ENCODE measurements at regions not wholly inside any gene's neighbourhood (a gene's known extent, or its start where the extent isn't known, plus 50 kb on each side); places are given as distances from the start of the nearest gene placed in this dataset.
"Not testable (repeated sequence)": the region's sequence is repeated elsewhere in the genome, so short reads cannot be mapped to it uniquely, and the experiment has no call there.

DNA sequence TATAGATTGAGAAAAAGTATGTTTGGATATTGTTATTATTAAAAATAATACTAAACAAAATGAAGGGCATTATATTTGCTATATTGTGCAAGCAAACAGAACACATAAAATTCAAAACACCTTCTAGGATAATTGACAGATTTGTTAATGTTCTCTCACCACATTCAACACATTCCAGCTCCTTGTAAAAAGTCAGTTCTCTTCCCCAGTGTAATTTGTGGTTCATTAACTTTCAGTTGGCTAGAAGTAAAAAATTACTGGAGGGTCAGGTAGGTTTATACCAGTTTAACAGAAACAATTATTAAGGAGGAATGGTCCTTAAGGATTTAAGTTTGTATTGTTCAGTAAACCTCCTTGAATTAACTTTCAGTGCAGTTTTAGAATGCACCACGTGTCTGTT, 1235.3 kb upstream of the ADGRL2 start:
- intact Hi-C loops (cut with DNase I) = no loop called here
- Histone ChIP-seq H3K4me1 (ENCODE audit: control insufficient read depth in 2 of 3, insufficient read depth in 2 of 3, low read depth in 1 of 3, low read length in 3 of 3) (peaks cover 0 to 4% (median 0%) of the 10 kb centered on the region in 3 donors), H3K36me3 (ENCODE audit: control insufficient read depth in 2 of 3, insufficient read depth in 3 of 3, low read length in 3 of 3) (no peaks in the 10 kb centered on the region), H3K27ac (ENCODE audit: low read depth in 2 of 2, low read length in 2 of 2) (no peak overlapping the region), H3K9me3 (ENCODE audit: control insufficient read depth in 2 of 3, insufficient read depth in 1 of 3, low read length in 3 of 3) (no peaks in the 10 kb centered on the region), H3K27me3 (ENCODE audit: control insufficient read depth, insufficient read depth, low read length) (no peaks in the 10 kb centered on the region), H3K9ac (ENCODE audit: low read length in 3 of 3) (no peak overlapping the region), H3K4me3 (ENCODE audit: low read length in 3 of 3) (no peak overlapping the region)
- FAIRE-seq = peak; percentile 84
- DNase-seq = peak in 2 of 5 donors; percentile 63 to 70
- TF ChIP-seq, protein P1, sequence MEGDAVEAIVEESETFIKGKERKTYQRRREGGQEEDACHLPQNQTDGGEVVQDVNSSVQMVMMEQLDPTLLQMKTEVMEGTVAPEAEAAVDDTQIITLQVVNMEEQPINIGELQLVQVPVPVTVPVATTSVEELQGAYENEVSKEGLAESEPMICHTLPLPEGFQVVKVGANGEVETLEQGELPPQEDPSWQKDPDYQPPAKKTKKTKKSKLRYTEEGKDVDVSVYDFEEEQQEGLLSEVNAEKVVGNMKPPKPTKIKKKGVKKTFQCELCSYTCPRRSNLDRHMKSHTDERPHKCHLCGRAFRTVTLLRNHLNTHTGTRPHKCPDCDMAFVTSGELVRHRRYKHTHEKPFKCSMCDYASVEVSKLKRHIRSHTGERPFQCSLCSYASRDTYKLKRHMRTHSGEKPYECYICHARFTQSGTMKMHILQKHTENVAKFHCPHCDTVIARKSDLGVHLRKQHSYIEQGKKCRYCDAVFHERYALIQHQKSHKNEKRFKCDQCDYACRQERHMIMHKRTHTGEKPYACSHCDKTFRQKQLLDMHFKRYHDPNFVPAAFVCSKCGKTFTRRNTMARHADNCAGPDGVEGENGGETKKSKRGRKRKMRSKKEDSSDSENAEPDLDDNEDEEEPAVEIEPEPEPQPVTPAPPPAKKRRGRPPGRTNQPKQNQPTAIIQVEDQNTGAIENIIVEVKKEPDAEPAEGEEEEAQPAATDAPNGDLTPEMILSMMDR (IDR thresholded peaks at IDR 0.05; ENCODE audit: borderline replicate concordance, extremely low read depth, insufficient read depth) = no peak

DNA sequence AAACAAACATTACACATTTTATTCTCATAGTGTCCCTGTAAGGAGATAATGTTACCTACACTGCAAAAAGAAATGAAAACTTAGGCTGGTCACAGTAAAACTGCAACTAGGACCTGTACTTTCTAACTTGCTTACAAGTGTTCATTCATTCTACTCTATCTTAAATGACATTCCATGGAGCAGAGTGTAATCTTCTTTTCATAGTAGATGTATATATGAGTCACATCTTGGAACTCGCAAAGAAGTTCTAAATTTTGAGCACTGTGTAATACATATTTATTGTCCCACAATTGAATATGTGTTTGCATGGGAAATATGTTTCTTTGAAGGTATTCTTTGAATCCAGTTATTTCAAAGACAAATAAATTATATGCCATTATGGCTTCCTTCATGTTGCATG, 1258.5 kb upstream of the ADGRL2 start:
- Histone ChIP-seq H3K27ac (ENCODE audit: low read depth in 2 of 2, low read length in 2 of 2) (no peak overlapping the region), H3K27me3 (ENCODE audit: control insufficient read depth, insufficient read depth, low read length) (no peaks in the 10 kb centered on the region), H3K36me3 (ENCODE audit: control insufficient read depth in 2 of 3, insufficient read depth in 3 of 3, low read length in 3 of 3) (no peaks in the 10 kb centered on the region), H3K4me1 (ENCODE audit: control insufficient read depth in 2 of 3, insufficient read depth in 2 of 3, low read depth in 1 of 3, low read length in 3 of 3) (peaks cover 0 to 4% (median 0%) of the 10 kb centered on the region in 3 donors), H3K9me3 (ENCODE audit: control insufficient read depth in 2 of 3, insufficient read depth in 1 of 3, low read length in 3 of 3) (no peaks in the 10 kb centered on the region), H3K9ac (ENCODE audit: low read length in 3 of 3) (no peak overlapping the region), H3K4me3 (ENCODE audit: low read length in 3 of 3) (no peak overlapping the region)
- TF ChIP-seq, protein P1 (IDR thresholded peaks at IDR 0.05; ENCODE audit: borderline replicate concordance, extremely low read depth, insufficient read depth) = no peak
- DNase-seq (no peak), FAIRE-seq (no peak)
- intact Hi-C loops (cut with DNase I) = no loop called here

DNA sequence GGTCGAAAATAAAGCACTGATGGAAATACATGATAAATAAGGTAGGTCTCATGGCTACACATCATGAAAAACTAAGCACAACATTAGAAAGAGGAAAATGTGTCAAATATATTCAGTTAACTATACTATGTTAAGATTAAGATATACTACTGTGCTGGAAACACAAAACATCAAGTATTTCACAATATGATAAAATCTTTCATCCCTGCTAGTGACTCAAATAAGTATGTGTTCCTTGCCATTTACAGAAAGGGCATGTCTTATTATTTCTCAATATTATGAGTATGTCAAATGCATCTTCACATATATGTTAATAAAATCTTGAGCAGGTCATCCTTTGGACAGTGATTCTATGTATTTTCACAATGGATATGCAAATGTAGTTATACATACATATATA, 1260.1 kb upstream of the ADGRL2 start:
- H3K27me3 ChIP-seq (ENCODE audit: control insufficient read depth, insufficient read depth, low read length) = no peaks in the 10 kb centered on the region
- H3K4me3 ChIP-seq (ENCODE audit: low read length in 3 of 3) = no peak overlapping the region
- H3K36me3 ChIP-seq (ENCODE audit: control insufficient read depth in 2 of 3, insufficient read depth in 3 of 3, low read length in 3 of 3) = no peaks in the 10 kb centered on the region
- no peaks in the 10 kb centered on the region for H3K4me1 ChIP-seq (ENCODE audit: control insufficient read depth in 2 of 3, insufficient read depth in 2 of 3, low read depth in 1 of 3, low read length in 3 of 3)
- H3K9me3 ChIP-seq (ENCODE audit: control insufficient read depth in 2 of 3, insufficient read depth in 1 of 3, low read length in 3 of 3) = no peaks in the 10 kb centered on the region
- H3K9ac ChIP-seq (ENCODE audit: low read length in 3 of 3) = no peak overlapping the region
- DNase-seq (no peak), FAIRE-seq (no peak)
- no peak overlapping the region for H3K27ac ChIP-seq (ENCODE audit: low read depth in 2 of 2, low read length in 2 of 2)
- TF ChIP-seq, protein P1 (IDR thresholded peaks at IDR 0.05; ENCODE audit: borderline replicate concordance, extremely low read depth, insufficient read depth) = no peak
- intact Hi-C loops (cut with DNase I) = no loop called here

- no peaks in the 10 kb centered on the region for H3K4me1 ChIP-seq (ENCODE audit: control insufficient read depth in 2 of 3, insufficient read depth in 2 of 3, low read depth in 1 of 3, low read length in 3 of 3)
- no peaks in the 10 kb centered on the region for H3K27me3 ChIP-seq (ENCODE audit: control insufficient read depth, insufficient read depth, low read length)
- H3K9me3 ChIP-seq (ENCODE audit: control insufficient read depth in 2 of 3, insufficient read depth in 1 of 3, low read length in 3 of 3) = no peaks in the 10 kb centered on the region
- no peak overlapping the region for H3K9ac ChIP-seq (ENCODE audit: low read length in 3 of 3)
- no peak overlapping the region for H3K27ac ChIP-seq (ENCODE audit: low read depth in 2 of 2, low read length in 2 of 2)
- peak overlapping the region in 1 of 3 donors; percentile 14 for H3K4me3 ChIP-seq (ENCODE audit: low read length in 3 of 3)
- TF ChIP-seq, protein P1 (IDR thresholded peaks at IDR 0.05; ENCODE audit: borderline replicate concordance, extremely low read depth, insufficient read depth) = no peak
- intact Hi-C loops (cut with DNase I) = no loop called here
- no peak for FAIRE-seq
- no peaks in the 10 kb centered on the region for H3K36me3 ChIP-seq (ENCODE audit: control insufficient read depth in 2 of 3, insufficient read depth in 3 of 3, low read length in 3 of 3)
- no peak for DNase-seq
Measured at GRCh38 chr1:80540149-80540548, 1260.6 kb upstream of the ADGRL2 start.

GRCh38 chr1:80539298-80539697, 1261.4 kb upstream of the ADGRL2 start:
- H3K9me3 ChIP-seq (ENCODE audit: control insufficient read depth in 2 of 3, insufficient read depth in 1 of 3, low read length in 3 of 3); H3K27ac ChIP-seq (ENCODE audit: low read depth in 2 of 2, low read length in 2 of 2); DNase-seq; intact Hi-C loops (cut with DNase I); H3K36me3 ChIP-seq (ENCODE audit: control insufficient read depth in 2 of 3, insufficient read depth in 3 of 3, low read length in 3 of 3); H3K9ac ChIP-seq (ENCODE audit: low read length in 3 of 3); H3K4me1 ChIP-seq (ENCODE audit: control insufficient read depth in 2 of 3, insufficient read depth in 2 of 3, low read depth in 1 of 3, low read length in 3 of 3); H3K27me3 ChIP-seq (ENCODE audit: control insufficient read depth, insufficient read depth, low read length); FAIRE-seq: not testable (repeated sequence)
- H3K4me3 ChIP-seq (ENCODE audit: low read length in 3 of 3) = peak overlapping the region in 2 of 3 donors; percentile 56 to 70

Data from kidney (tissue), 13 donors.